CMK (cell line): ENCODE measurements at regions not wholly inside any gene's neighbourhood (a gene's known extent, or its start where the extent isn't known, plus 50 kb on each side); places are given as distances from the start of the nearest gene placed in this dataset.
"Not testable (repeated sequence)": the region's sequence is repeated elsewhere in the genome, so short reads cannot be mapped to it uniquely, and the experiment has no call there.

Experiments used
- DNase-seq: peaks from one replicate; pipeline ENCODE4 v3.0.0-alpha.2; 2010; ENCODE audit warnings: low read depth

- no peak for DNase-seq
Observed at GRCh38 chr14:81955123-81955522, 421.5 kb upstream of the SEL1L start.

- no peak for DNase-seq
Observed at GRCh38 chr14:81960781-81961180, 427.1 kb upstream of the SEL1L start.

GRCh38 chr14:81963846-81964245 is 430.2 kb upstream of the SEL1L start:
- DNase-seq = no peak

- no peak for DNase-seq
Observed at GRCh38 chr14:81970307-81970706, 436.7 kb upstream of the SEL1L start.

- no peak for DNase-seq
Observed at GRCh38 chr14:81971911-81972310, 438.3 kb upstream of the SEL1L start.

GRCh38 chr14:81972601-81973000 is 438.9 kb upstream of the SEL1L start:
- no peak for DNase-seq

GRCh38 chr14:81974543-81974942 is 440.9 kb upstream of the SEL1L start:
- DNase-seq = no peak

GRCh38 chr14:81980601-81981306 is 447.1 kb upstream of the SEL1L start:
- DNase-seq = no peak

- DNase-seq = no peak
Observed at GRCh38 chr14:81981307-81981675, 447.6 kb upstream of the SEL1L start.

GRCh38 chr14:81982046-81982445 is 448.4 kb upstream of the SEL1L start:
- no peak for DNase-seq

GRCh38 chr14:81986005-81986404 is 452.4 kb upstream of the SEL1L start:
- DNase-seq = no peak

GRCh38 chr14:81989211-81989610 is 455.6 kb upstream of the SEL1L start:
- no peak for DNase-seq

GRCh38 chr14:81990312-81990761 is 456.7 kb upstream of the SEL1L start:
- DNase-seq = no peak

GRCh38 chr14:81991998-81992397 is 458.3 kb upstream of the SEL1L start:
- no peak for DNase-seq

- DNase-seq = no peak
Observed at GRCh38 chr14:81993432-81993831, 459.8 kb upstream of the SEL1L start.

GRCh38 chr14:82003426-82003825 is 469.8 kb upstream of the SEL1L start:
- no peak for DNase-seq

- DNase-seq = no peak
Observed at GRCh38 chr14:82009076-82009475, 475.4 kb upstream of the SEL1L start.

- no peak for DNase-seq
Observed at GRCh38 chr14:82009993-82010392, 476.3 kb upstream of the SEL1L start.

- DNase-seq = no peak
Observed at GRCh38 chr14:82011460-82011859, 477.8 kb upstream of the SEL1L start.

GRCh38 chr14:82029038-82029437 is 495.4 kb upstream of the SEL1L start:
- no peak for DNase-seq

GRCh38 chr14:82035397-82035796 is 501.7 kb upstream of the SEL1L start:
- no peak for DNase-seq

- not testable (repeated sequence) for DNase-seq
Observed at GRCh38 chr14:82038066-82038465, 504.4 kb upstream of the SEL1L start.

GRCh38 chr14:82045339-82045738 is 511.7 kb upstream of the SEL1L start:
- no peak for DNase-seq

GRCh38 chr14:82046512-82047226 is 513.0 kb upstream of the SEL1L start:
- no peak for DNase-seq
